ENCODE measurements at regions not wholly inside any gene's neighbourhood (a gene's known extent, or its start where the extent isn't known, plus 50 kb on each side); places are given as distances from the start of the nearest gene placed in this dataset.

DNA sequence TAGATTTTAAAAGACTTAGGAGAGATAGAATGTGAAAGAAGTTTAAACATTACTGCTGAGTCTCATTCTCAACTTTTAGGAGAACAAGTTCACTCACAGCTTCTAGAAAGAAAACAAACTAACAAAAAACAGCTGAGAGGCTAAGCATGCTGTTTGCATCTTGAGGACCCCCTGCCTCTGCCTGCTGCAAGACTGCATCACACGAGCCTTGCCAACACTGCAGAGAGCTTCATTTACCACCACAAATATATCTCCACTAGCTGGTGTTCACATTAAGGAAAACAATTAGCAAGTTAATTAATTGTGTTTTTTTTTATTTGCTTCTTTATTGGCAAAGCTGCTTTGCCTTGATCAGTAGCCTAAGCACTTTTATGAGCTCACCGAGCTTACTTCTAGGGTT, 336.6 kb upstream of the KIAA1217 start:
- Histone ChIP-seq H2BK12ac (ENCODE audit: low read depth, low read length) (no peak overlapping the region), H3K23me2 (ENCODE audit: low read depth, low read length) (no peaks in the 10 kb centered on the region), H2BK120ac (replicated peaks; ENCODE audit: low read depth, low read length) (no peak overlapping the region), H3K4me1 (replicated peaks in 1 of 4; ENCODE audit: control insufficient read depth in 3 of 4, insufficient read depth in 4 of 4, low read length in 3 of 4) (peaks cover 0 to 6% (median 3%) of the 10 kb centered on the region in 4 experiments; a peak in 1 of 7 replicates), H3K4ac (replicated peaks; ENCODE audit: insufficient read length, low read depth, low read length) (no peak overlapping the region), H3K9ac (replicated peaks in 1 of 4; ENCODE audit: extremely low read depth in 1 of 4, low read depth in 3 of 4, low read length in 3 of 4) (no peak overlapping the region), H3K27ac (ENCODE audit: low read depth, low read length) (no peak overlapping the region), H3K36me3 (ENCODE audit: control insufficient read depth in 2 of 4, insufficient read depth in 4 of 4, low read length in 3 of 4) (no peaks in the 10 kb centered on the region), H4K91ac (replicated peaks; ENCODE audit: insufficient read length, low read length) (no peak overlapping the region), H2BK5ac (ENCODE audit: low read depth, low read length) (no peak overlapping the region), H4K5ac (ENCODE audit: insufficient read length, low read depth, low read length) (no peak overlapping the region), H3K9me3 (ENCODE audit: insufficient read depth in 2 of 2, low read depth in 1 of 2, low read length in 1 of 2) (no peaks in the 10 kb centered on the region), H2BK20ac (ENCODE audit: low read length) (no peak overlapping the region), H2AFZ (ENCODE audit: low read length) (no peak overlapping the region), H3K27me3 (replicated peaks in 1 of 4; ENCODE audit: control insufficient read depth in 3 of 4, extremely low read depth in 1 of 4, insufficient read depth in 3 of 4, low read length in 3 of 4) (no peaks in the 10 kb centered on the region), H3K79me2 (ENCODE audit: control insufficient read depth in 1 of 2, insufficient read depth in 2 of 2, low read length in 2 of 2) (no peaks in the 10 kb centered on the region), H4K8ac (ENCODE audit: extremely low read depth, insufficient read depth, low read length) (no peak overlapping the region), H3K79me1 (ENCODE audit: low read depth, low read length) (no peaks in the 10 kb centered on the region), H3K4me3 (ENCODE audit: extremely low read depth in 1 of 4, insufficient read depth in 2 of 4, low read depth in 3 of 4, low read length in 4 of 4) (no peak overlapping the region), H3K56ac (replicated peaks; ENCODE audit: insufficient read length, low read depth, low read length) (no peak overlapping the region), H2AK5ac (ENCODE audit: low read depth, low read length) (no peak overlapping the region), H3K18ac (ENCODE audit: extremely low read depth, low read length) (no peak overlapping the region), H3K14ac (ENCODE audit: insufficient read length) (no peak overlapping the region), H3K23ac (ENCODE audit: insufficient read length) (no peak overlapping the region), H4K20me1 (replicated peaks in 1 of 2; ENCODE audit: control insufficient read depth in 1 of 2, insufficient read depth in 2 of 2, low read length in 2 of 2) (no peaks in the 10 kb centered on the region), H2BK15ac (ENCODE audit: low read length) (no peak overlapping the region), H3K4me2 (ENCODE audit: insufficient read depth in 1 of 2, low read depth in 2 of 2, low read length in 2 of 2) (no peak overlapping the region)
- DNase-seq (ENCODE audit: low read depth in 1 of 2, low spot score in 2 of 2) (no peak), FAIRE-seq (no peak)
- WGBS, 2 experiments (ENCODE audit: extremely low coverage in 1 of 2, insufficient coverage in 1 of 2, insufficient read length in 1 of 2, insufficient replicate concordance in 2 of 2, low coverage in 1 of 2, low lambda C conversion rate in 2 of 2, missing lambda C conversion rate in 1 of 2), result 81% methylated on average over 2 of the region's 2 CpGs; no CpG with 5 or more reads in 1 of the 2 experiments
- CTCF ChIA-PET (ENCODE audit: partially characterized antibody), result interaction anchor here (0.9 to 1.3 kb wide), 3 partner anchors 14 to 122 kb away, joined by 3 to 5 read pairs (median 3); no protein-coding TSS in a partner anchor
- POLR2A ChIA-PET (ENCODE audit: partially characterized antibody), result interaction anchor here (1.0 kb wide), 1 partner anchor 57 kb away, joined by 3 read pairs; no protein-coding TSS in a partner anchor
- no peak for TF ChIP-seq POU5F1 (IDR thresholded peaks at IDR 0.05; ENCODE audit: low read depth, low read length)
- no peak for TF ChIP-seq ZNF274 (IDR thresholded peaks at IDR 0.05; ENCODE audit: borderline replicate concordance, extremely low read depth, low read length)
- TF ChIP-seq E2F6 (IDR thresholded peaks at IDR 0.05), result no peak
- TF ChIP-seq RFX5 (IDR thresholded peaks at IDR 0.05; ENCODE audit: borderline replicate concordance, low read depth, low read length), result no peak
- TF ChIP-seq POLR2AphosphoS5 (IDR thresholded peaks at IDR 0.05; ENCODE audit: low read depth, low read length), result no peak
- TF ChIP-seq SIRT6 (IDR thresholded peaks at IDR 0.05; ENCODE audit: low read length), result no peak
- TF ChIP-seq NRF1 (IDR thresholded peaks at IDR 0.05; ENCODE audit: low read depth, low read length), result no peak
- TF ChIP-seq NANOG (IDR thresholded peaks at IDR 0.05; ENCODE audit: insufficient read depth, low read depth, low read length, poor library complexity, severe bottlenecking), result no peak
- TF ChIP-seq CHD1 (IDR thresholded peaks at IDR 0.05; ENCODE audit: low read depth, low read length), result no peak
- TF ChIP-seq GABPA (IDR thresholded peaks at IDR 0.05; ENCODE audit: borderline replicate concordance, insufficient read depth, low read length), result no peak
- no peak for TF ChIP-seq JUND (IDR thresholded peaks at IDR 0.05; ENCODE audit: low read length)
- TF ChIP-seq MAFK (IDR thresholded peaks at IDR 0.05; ENCODE audit: low read depth, low read length), result no peak
- TF ChIP-seq ASH2L (IDR thresholded peaks at IDR 0.05; ENCODE audit: low read length), result no peak
- TF ChIP-seq TAF7 (optimal IDR thresholded peaks at IDR 0.05; ENCODE audit: borderline replicate concordance, low read depth, low read length), result no peak
- no peak for TF ChIP-seq SP4 (IDR thresholded peaks at IDR 0.05; ENCODE audit: low read length)
- no peak for TF ChIP-seq CEBPB (IDR thresholded peaks at IDR 0.05; ENCODE audit: low read depth, low read length)
